Vagina (tissue), 2 donors: ENCODE measurements at regions not wholly inside any gene's neighbourhood (a gene's known extent, or its start where the extent isn't known, plus 50 kb on each side); places are given as distances from the start of the nearest gene placed in this dataset.

ENCODE experiments used
- CTCF ChIP-seq, 3 experiments: fragments of 450-650 bp in 2 of 3; fragments of 200-600 bp in 1 of 3; sonication (generic) in 1 of 3; IDR thresholded peaks; one replicate each; pipeline ENCODE4 v1.5.1; 2017 to 2019; ENCODE audit warnings: antibody characterized with exemption in 3 of 3, mild to moderate bottlenecking in 2 of 3, moderate library complexity in 2 of 3
- POLR2A ChIP-seq, 2 donors: fragments of 450-650 bp; IDR thresholded peaks; one replicate each; pipeline ENCODE4 v1.6.1; 2017; ENCODE audit warnings: antibody characterized with exemption in 2 of 2, mild to moderate bottlenecking in 2 of 2, moderate library complexity in 2 of 2

DNA sequence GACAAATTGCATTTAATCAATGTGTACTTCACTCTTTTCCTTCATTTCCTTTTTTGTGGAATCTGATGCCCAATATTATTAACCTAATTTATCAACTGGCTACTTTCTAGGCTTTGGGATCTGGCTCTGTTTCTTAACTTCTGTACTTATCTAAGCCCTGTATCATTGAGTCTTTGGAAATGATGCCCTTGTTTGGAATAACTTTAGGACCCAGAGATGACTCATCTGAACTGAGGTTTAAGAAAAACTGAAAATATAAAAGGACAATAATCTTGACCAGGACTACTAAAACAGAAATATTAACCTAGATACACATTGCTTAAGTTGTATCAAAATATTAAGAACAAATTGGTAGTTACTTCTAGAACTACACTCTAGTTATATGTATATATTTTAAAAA is 600.8 kb downstream of the CPS1 start:
- TF ChIP-seq CTCF (IDR thresholded peaks at IDR 0.05) (no peak), POLR2A (IDR thresholded peaks at IDR 0.05) (no peak)
